ENCODE measurements at regions not wholly inside any gene's neighbourhood (a gene's known extent, or its start where the extent isn't known, plus 50 kb on each side); places are given as distances from the start of the nearest gene placed in this dataset.

- TF ChIP-seq PATZ1 (CRISPR knock-in tag; IDR thresholded peaks at IDR 0.05; ENCODE audit: borderline replicate concordance), result no peak
- no peak for TF ChIP-seq RARB (CRISPR knock-in tag; IDR thresholded peaks at IDR 0.05)
- no peak for TF ChIP-seq TCF4 (CRISPR knock-in tag; IDR thresholded peaks at IDR 0.05; ENCODE audit: borderline replicate concordance)
- no peak for TF ChIP-seq CSDC2 (CRISPR knock-in tag; IDR thresholded peaks at IDR 0.05)
- TF ChIP-seq ARNTL (CRISPR knock-in tag; IDR thresholded peaks at IDR 0.05; ENCODE audit: borderline replicate concordance, low read depth), result no peak
- no peak for TF ChIP-seq PPARA (CRISPR knock-in tag; IDR thresholded peaks at IDR 0.05; ENCODE audit: borderline replicate concordance)
- no peak for TF ChIP-seq ZNF70 (CRISPR knock-in tag; IDR thresholded peaks at IDR 0.05)
- TF ChIP-seq OSR1 (CRISPR knock-in tag; IDR thresholded peaks at IDR 0.05), result no peak
- no peak for TF ChIP-seq ZFP3 (CRISPR knock-in tag; IDR thresholded peaks at IDR 0.05)
- TF ChIP-seq POU6F1 (CRISPR knock-in tag; IDR thresholded peaks at IDR 0.05; ENCODE audit: borderline replicate concordance, low read depth), result no peak
- no peak for TF ChIP-seq SNAI2 (CRISPR knock-in tag; IDR thresholded peaks at IDR 0.05)
- no peak for TF ChIP-seq ZNF8 (CRISPR knock-in tag; IDR thresholded peaks at IDR 0.05)
- no peak for TF ChIP-seq BACH2 (CRISPR knock-in tag; IDR thresholded peaks at IDR 0.05; ENCODE audit: borderline replicate concordance)
- TF ChIP-seq ZFP30 (CRISPR knock-in tag; IDR thresholded peaks at IDR 0.05), result no peak
Measured at GRCh38 chr5:24245821-24246220, 399.0 kb downstream of the CDH10 start.

Data from SK-N-SH treated with all-trans-retinoic acid at 6 μM for 48 hours (cell line).